Brain pericyte (primary cell): ENCODE measurements at regions not wholly inside any gene's neighbourhood (a gene's known extent, or its start where the extent isn't known, plus 50 kb on each side); places are given as distances from the start of the nearest gene placed in this dataset.
A peak's percentile ranks its signal among the peaks of the same experiment; 100 is the strongest.

Experiments used
- DNase-seq: peaks from one replicate; pipeline ENCODE4 v3.0.0-alpha.2; 2012; ENCODE audit warnings: low read depth, low spot score

- no peak for DNase-seq
These were observed 101.8 kb downstream of the SAMD9 start for GRCh38 chr7:93015779-93016481.

- no peak for DNase-seq
These were observed 102.5 kb downstream of the SAMD9 start for GRCh38 chr7:93015101-93015778.

GRCh38 chr7:93014410-93014809 is 103.4 kb downstream of the SAMD9 start:
- DNase-seq: no peak

- DNase-seq: no peak
These were observed 104.2 kb downstream of the SAMD9 start for GRCh38 chr7:93013446-93014061.

GRCh38 chr7:93011351-93012294 is 106.2 kb downstream of the SAMD9 start:
- no peak for DNase-seq

- no peak for DNase-seq
These were observed 108.9 kb downstream of the SAMD9 start for GRCh38 chr7:93008833-93009232.

- DNase-seq: no peak
These were observed 111.2 kb downstream of the SAMD9 start for GRCh38 chr7:93006480-93007095.

GRCh38 chr7:93004906-93005305 is 112.9 kb downstream of the SAMD9 start:
- no peak for DNase-seq

GRCh38 chr7:92997719-92998118 is 120.1 kb downstream of the SAMD9 start:
- no peak for DNase-seq

- DNase-seq: no peak
These were observed 120.6 kb downstream of the SAMD9 start for GRCh38 chr7:92997152-92997551.

- no peak for DNase-seq
These were observed 122.9 kb downstream of the SAMD9 start for GRCh38 chr7:92994901-92995300.

GRCh38 chr7:92992932-92993331 is 124.8 kb downstream of the SAMD9 start:
- DNase-seq: no peak

GRCh38 chr7:92992483-92992882 is 125.3 kb downstream of the SAMD9 start:
- no peak for DNase-seq

- no peak for DNase-seq
These were observed 126.6 kb downstream of the SAMD9 start for GRCh38 chr7:92991190-92991589.

- DNase-seq: no peak
These were observed 128.7 kb downstream of the SAMD9 start for GRCh38 chr7:92988941-92989545.

GRCh38 chr7:92988051-92988450 is 129.7 kb downstream of the SAMD9 start:
- no peak for DNase-seq

- no peak for DNase-seq
These were observed 130.2 kb downstream of the SAMD9 start for GRCh38 chr7:92987538-92987937.

GRCh38 chr7:92987095-92987494 is 130.7 kb downstream of the SAMD9 start:
- peak; percentile 6 for DNase-seq

- DNase-seq: no peak
These were observed 134.9 kb downstream of the SAMD9 start for GRCh38 chr7:92982928-92983327.

GRCh38 chr7:92976931-92977330 is 140.6 kb upstream of the CDK6 start:
- no peak for DNase-seq

- no peak for DNase-seq
These were observed 137.6 kb upstream of the CDK6 start for GRCh38 chr7:92973974-92974373.
